SK-MEL-5 (cell line): ENCODE measurements at regions not wholly inside any gene's neighbourhood (a gene's known extent, or its start where the extent isn't known, plus 50 kb on each side); places are given as distances from the start of the nearest gene placed in this dataset.
"Not testable (repeated sequence)": the region's sequence is repeated elsewhere in the genome, so short reads cannot be mapped to it uniquely, and the experiment has no call there.

Experiments used
- DNase-seq: peaks from one replicate; pipeline ENCODE4 v3.0.0-alpha.2; 2016; ENCODE audit warnings: low read depth, low spot score
- in situ Hi-C: cut with HindIII; loops from 2 replicates; pipeline ENCODE4 v1.10.0; 2016; ENCODE audit warnings: low sequenced_read_pairs, high pct_unique_total_duplicates, low pct_unique_long_range_greater_than_20kb

GRCh38 chr1:120541394-120541793 is 126.6 kb downstream of the NBPF8 start:
- in situ Hi-C loops, DNase-seq: not testable (repeated sequence)

GRCh38 chr1:120542365-120542764 is 127.5 kb downstream of the NBPF8 start:
- DNase-seq, in situ Hi-C loops: not testable (repeated sequence)

- DNase-seq, in situ Hi-C loops: not testable (repeated sequence)
Measured at GRCh38 chr1:120542940-120543339, 128.1 kb downstream of the NBPF8 start.

GRCh38 chr1:120544434-120544833 is 129.6 kb downstream of the NBPF8 start:
- in situ Hi-C loops, DNase-seq: not testable (repeated sequence)

GRCh38 chr1:120550335-120550734 is 135.5 kb downstream of the NBPF8 start:
- DNase-seq, in situ Hi-C loops: not testable (repeated sequence)

GRCh38 chr1:120552190-120552589 is 137.4 kb downstream of the NBPF8 start:
- in situ Hi-C loops, result not testable (repeated sequence)

GRCh38 chr1:120557605-120558302 is 142.9 kb downstream of the NBPF8 start:
- in situ Hi-C loops, DNase-seq: not testable (repeated sequence)

More at GRCh38 chr1:120552190-120552589, 137.4 kb downstream of the NBPF8 start:
- DNase-seq, result not testable (repeated sequence)

GRCh38 chr1:120558303-120559060 is 143.6 kb downstream of the NBPF8 start:
- peak; percentile 54 for DNase-seq
- in situ Hi-C loops, result not testable (repeated sequence)

GRCh38 chr1:120561767-120562166 is 146.9 kb downstream of the NBPF8 start:
- DNase-seq, result not testable (repeated sequence)

GRCh38 chr1:120565396-120565795 is 150.6 kb downstream of the NBPF8 start:
- in situ Hi-C loops, DNase-seq: not testable (repeated sequence)

More at GRCh38 chr1:120561767-120562166, 146.9 kb downstream of the NBPF8 start:
- in situ Hi-C loops, result not testable (repeated sequence)

GRCh38 chr1:120567620-120568019 is 152.8 kb downstream of the NBPF8 start:
- in situ Hi-C loops, result not testable (repeated sequence)

GRCh38 chr1:120575201-120575600 is 148.5 kb upstream of the NBPF26 start:
- DNase-seq, in situ Hi-C loops: not testable (repeated sequence)

More at GRCh38 chr1:120567620-120568019, 152.8 kb downstream of the NBPF8 start:
- not testable (repeated sequence) for DNase-seq

GRCh38 chr1:120582135-120582534 is 141.6 kb upstream of the NBPF26 start:
- in situ Hi-C loops, DNase-seq: not testable (repeated sequence)

- DNase-seq, in situ Hi-C loops: not testable (repeated sequence)
Measured at GRCh38 chr1:120586053-120586452, 137.7 kb upstream of the NBPF26 start.

GRCh38 chr1:120588811-120589210 is 134.9 kb upstream of the NBPF26 start:
- DNase-seq, in situ Hi-C loops: not testable (repeated sequence)

GRCh38 chr1:120591774-120592173 is 132.0 kb upstream of the NBPF26 start:
- DNase-seq, in situ Hi-C loops: not testable (repeated sequence)

GRCh38 chr1:120592943-120593342 is 130.8 kb upstream of the NBPF26 start:
- in situ Hi-C loops, DNase-seq: not testable (repeated sequence)

- DNase-seq, in situ Hi-C loops: not testable (repeated sequence)
Measured at GRCh38 chr1:120593648-120594047, 130.1 kb upstream of the NBPF26 start.
